Limb (tissue), 2 donors: ENCODE measurements at regions not wholly inside any gene's neighbourhood (a gene's known extent, or its start where the extent isn't known, plus 50 kb on each side); places are given as distances from the start of the nearest gene placed in this dataset.
A peak's percentile ranks its signal among the peaks of the same experiment; 100 is the strongest.
"Not testable (repeated sequence)": the region's sequence is repeated elsewhere in the genome, so short reads cannot be mapped to it uniquely, and the experiment has no call there.

ENCODE experiments used
- DNase-seq, 2 donors: peaks; one replicate each; pipeline ENCODE4 v3.0.0-alpha.2; 2016; ENCODE audit errors: extremely low spot score in 2 of 2

GRCh38 chr1:217921126-217921904, 290.2 kb downstream of the SPATA17 start:
- no peak for DNase-seq

DNA sequence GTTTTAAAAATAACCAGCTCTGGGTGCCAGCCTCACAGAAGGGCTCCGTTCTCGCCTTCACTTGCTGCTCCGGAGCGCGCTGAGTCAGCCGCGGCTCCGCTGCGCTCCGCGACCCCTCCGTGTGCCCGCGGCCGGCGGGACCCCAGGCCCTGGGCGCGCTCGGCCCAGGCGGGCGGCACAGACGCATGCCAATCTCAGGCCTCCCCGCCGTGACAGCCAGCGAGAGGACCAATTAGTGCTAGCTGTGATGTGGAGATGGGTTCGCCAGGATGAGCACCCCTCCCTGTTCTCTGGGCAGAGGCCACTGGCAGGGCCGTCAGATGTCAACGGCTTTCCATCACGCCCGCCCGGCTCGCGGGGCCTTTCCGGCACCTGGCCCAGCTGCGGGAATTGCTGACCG, 293.8 kb downstream of the SPATA17 start:
- DNase-seq, result no peak

DNA sequence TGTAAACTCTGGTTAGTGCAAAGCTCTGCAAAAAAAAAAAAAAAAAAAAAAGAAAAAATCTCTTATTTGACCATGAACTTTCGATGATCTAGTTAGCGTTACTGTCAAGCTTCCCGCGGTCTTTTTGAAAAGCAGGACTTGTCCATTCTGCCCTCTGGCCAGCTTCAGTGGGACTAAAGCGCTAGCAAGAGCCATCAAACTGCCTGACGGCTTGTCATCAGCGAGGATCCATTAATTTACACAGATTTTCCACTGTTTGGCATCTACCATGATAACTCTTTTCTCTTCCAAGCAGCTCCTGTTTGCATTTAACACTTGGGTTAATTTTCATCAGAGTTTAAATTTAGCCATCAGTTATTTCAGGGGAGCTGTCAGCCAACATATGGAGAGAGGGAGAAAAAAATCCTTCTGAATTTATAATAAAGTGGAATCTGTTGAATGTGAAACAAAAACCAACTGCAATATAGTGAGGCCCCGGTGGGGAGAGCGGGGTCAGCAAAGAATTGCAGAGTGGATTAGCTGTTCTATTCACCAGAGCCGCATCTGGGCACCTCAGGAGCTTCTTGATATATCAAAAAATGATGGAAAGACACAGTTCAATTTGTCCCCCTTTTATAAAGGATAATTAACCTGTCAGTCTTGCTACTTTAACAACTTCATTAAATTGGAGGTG, 298.2 kb downstream of the SPATA17 start:
- no peak for DNase-seq

- no peak for DNase-seq
These were observed 312.2 kb downstream of the SPATA17 start for GRCh38 chr1:217943361-217943760.

GRCh38 chr1:217944550-217944949, 313.4 kb downstream of the SPATA17 start:
- DNase-seq, result no peak

GRCh38 chr1:217946511-217946910, 315.4 kb downstream of the SPATA17 start:
- no peak for DNase-seq

GRCh38 chr1:217948741-217949140, 317.6 kb downstream of the SPATA17 start:
- no peak for DNase-seq

- no peak for DNase-seq
These were observed 322.2 kb downstream of the SPATA17 start for GRCh38 chr1:217953330-217953729.

- DNase-seq, result no peak
These were observed 322.8 kb downstream of the SPATA17 start for GRCh38 chr1:217953922-217954321.

DNA sequence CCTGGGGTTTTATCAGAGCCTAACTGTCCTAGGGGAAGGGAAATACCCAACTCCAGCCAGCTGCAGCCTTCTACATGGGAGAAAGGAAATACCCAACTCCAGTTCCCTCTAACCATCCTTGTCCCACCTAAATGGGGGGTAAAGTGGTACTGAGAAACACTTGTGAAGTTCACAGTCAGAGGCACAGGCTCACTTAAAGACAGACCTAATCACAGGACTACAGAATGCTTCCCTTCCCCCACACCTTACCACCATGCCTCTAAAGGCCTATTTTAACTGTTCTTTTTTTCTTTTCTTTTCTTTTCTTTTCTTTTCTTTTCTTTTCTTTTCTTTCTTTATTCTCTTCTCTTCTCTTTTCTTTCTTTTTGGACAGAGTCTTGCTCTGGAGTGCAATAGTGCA, 324.6 kb downstream of the SPATA17 start:
- no peak for DNase-seq

GRCh38 chr1:217965156-217965786, 319.8 kb upstream of the RRP15 start:
- no peak for DNase-seq

- DNase-seq, result no peak
These were observed 317.0 kb upstream of the RRP15 start for GRCh38 chr1:217968085-217968484.

- no peak for DNase-seq
These were observed 315.7 kb upstream of the RRP15 start for GRCh38 chr1:217969428-217969827.

GRCh38 chr1:217977943-217978342, 307.1 kb upstream of the RRP15 start:
- DNase-seq, result no peak

DNA sequence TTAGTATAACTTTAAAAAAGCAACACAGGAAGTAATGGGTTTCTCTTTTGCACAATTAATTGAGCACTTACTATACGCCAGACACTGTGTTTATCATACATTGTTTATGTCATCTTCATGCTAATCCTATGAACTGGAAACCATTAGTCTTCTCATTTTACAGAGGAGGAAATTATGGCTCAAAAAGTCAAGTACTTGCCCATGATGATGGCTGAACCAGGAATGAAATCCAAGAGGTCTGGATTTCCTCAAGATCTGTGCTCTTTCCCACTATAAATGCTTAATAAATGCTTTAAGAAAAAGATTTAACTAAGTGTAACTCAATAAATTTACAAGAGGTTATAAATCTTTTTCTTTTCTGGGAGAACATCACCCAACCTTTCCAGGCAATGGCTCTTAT, 303.7 kb upstream of the RRP15 start:
- DNase-seq, result no peak

DNA sequence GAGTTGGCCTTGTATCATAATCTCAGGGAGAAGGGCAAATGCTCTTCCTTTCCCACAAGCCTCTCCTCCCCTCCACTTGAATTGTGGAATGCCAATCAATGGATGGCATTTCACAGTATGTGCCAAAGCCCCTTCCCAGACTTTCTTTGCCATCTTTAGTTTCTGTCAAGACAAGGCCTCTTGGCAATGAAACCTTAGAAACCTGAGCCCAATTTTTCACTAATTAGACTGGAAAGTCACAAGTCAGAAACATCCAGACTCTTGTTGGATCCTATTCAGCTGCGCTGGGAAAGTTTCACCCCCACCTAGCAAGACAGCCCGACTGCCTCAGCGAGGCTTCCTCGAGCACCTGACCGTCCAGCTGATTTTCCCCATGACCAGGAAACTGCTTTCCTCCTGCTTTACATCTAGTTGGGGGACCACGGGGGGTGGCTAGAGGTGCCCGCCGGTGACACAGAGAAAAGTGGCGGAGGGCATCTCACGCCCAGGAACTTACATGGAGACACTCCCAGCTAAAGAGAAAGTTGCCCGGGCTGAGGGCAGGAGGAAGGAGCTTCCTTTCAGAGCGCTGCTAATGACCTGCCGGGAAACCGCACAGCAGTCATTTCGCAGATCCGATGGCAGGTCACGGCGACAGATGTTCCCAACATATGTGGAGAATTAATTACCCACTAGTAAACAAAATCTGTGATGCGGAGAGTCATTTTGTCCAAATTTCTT, 302.6 kb upstream of the RRP15 start:
- peak in 1 of 2 donors; percentile 29 for DNase-seq

- DNase-seq, result peak in 1 of 2 donors; percentile 27
These were observed 302.1 kb upstream of the RRP15 start for GRCh38 chr1:217983051-217983375.

DNA sequence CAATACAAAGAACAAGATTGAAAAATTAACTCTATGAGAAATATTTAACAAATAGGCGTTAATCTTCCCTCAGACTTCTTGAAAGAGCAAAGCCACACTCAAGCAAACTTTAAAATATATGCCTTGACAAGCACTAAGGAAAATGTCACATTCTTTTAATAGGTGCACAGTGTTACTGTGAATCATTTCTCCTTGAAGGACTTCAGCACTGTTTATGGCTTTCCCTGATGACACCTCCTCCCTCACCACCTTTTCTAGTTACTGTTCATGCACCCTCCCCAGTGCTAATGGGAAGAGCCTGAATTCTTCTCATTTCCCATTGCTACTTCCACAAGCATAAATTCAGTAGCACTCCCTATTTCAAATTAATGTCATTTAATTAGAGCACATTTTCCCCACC, 299.5 kb upstream of the RRP15 start:
- no peak for DNase-seq

GRCh38 chr1:217989510-217989909, 295.6 kb upstream of the RRP15 start:
- DNase-seq, result no peak

GRCh38 chr1:217993439-217993838, 291.7 kb upstream of the RRP15 start:
- DNase-seq, result no peak

GRCh38 chr1:218008296-218008695, 276.8 kb upstream of the RRP15 start:
- DNase-seq, result not testable (repeated sequence)

DNA sequence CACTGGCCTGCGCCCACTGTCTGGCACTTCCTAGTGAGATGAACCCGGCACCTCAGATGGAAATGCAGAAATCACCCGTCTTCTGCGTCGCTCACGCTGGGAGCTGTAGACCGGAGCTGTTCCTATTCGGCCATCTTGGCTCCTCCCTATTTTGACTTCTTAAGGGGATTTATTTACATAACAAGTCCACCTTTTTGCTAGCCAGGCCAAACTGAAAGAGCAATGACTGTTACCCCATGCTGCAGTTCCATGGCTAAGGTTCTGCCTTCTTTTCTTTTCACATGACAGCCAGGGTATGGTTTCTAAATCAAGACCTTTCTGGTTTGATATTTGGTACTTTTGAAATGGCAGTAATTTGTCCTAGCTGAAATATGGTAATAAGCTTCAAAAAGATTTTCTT, 270.0 kb upstream of the RRP15 start:
- not testable (repeated sequence) for DNase-seq
